WTC11 (cell line): ENCODE measurements at regions not wholly inside any gene's neighbourhood (a gene's known extent, or its start where the extent isn't known, plus 50 kb on each side); places are given as distances from the start of the nearest gene placed in this dataset.

Experiments
- AR ChIP-seq: fragments of 250-450 bp; sonication (Bioruptor Pico); IDR thresholded peaks from 2 replicates; pipeline ENCODE4 v1.9.0; 2021; ENCODE audit warnings: mild to moderate bottlenecking
- MLX ChIP-seq: sonication (generic); formaldehyde crosslinking; IDR thresholded peaks from 2 replicates; pipeline ENCODE4 v1.8.1; 2023; ENCODE audit warnings: mild to moderate bottlenecking, missing genetic modification reagents, moderate library complexity
- NFE2L1 ChIP-seq: sonication (generic); formaldehyde crosslinking; IDR thresholded peaks from 2 replicates; pipeline ENCODE4 v1.8.1; 2023; ENCODE audit warnings: missing genetic modification reagents
- NR2C2 ChIP-seq: sonication (generic); formaldehyde crosslinking; IDR thresholded peaks from 2 replicates; pipeline ENCODE4 v1.8.0; 2022; ENCODE audit warnings: mild to moderate bottlenecking, missing genetic modification reagents
- SOX15 ChIP-seq: fragments of 250-450 bp; sonication (Bioruptor Pico); IDR thresholded peaks from 2 replicates; pipeline ENCODE4 v1.9.0; 2021; ENCODE audit warnings: mild to moderate bottlenecking
- SP1 ChIP-seq: sonication (generic); formaldehyde crosslinking; conservative IDR thresholded peaks from 2 replicates; pipeline ENCODE4 v1.8.1; 2022; ENCODE audit warnings: missing genetic modification reagents
- TEAD4 ChIP-seq: sonication (generic); formaldehyde crosslinking; IDR thresholded peaks from 2 replicates; pipeline ENCODE4 v1.8.0; 2022; ENCODE audit warnings: mild to moderate bottlenecking, missing genetic modification reagents
- USF1 ChIP-seq: sonication (generic); formaldehyde crosslinking; IDR thresholded peaks from 2 replicates; pipeline ENCODE4 v1.8.0; 2022; ENCODE audit warnings: mild to moderate bottlenecking, missing genetic modification reagents
- TF ChIP-seq, protein P1 (sequence below): fragments of 200-600 bp; IDR thresholded peaks from 2 replicates; pipeline ENCODE4 v1.8.0; 2022; ENCODE audit warnings: antibody characterized with exemption
- TF ChIP-seq, protein P2 (sequence below): sonication (generic); formaldehyde crosslinking; IDR thresholded peaks from 2 replicates; pipeline ENCODE4 v1.8.1; 2023; ENCODE audit warnings: mild to moderate bottlenecking, missing genetic modification reagents, moderate library complexity

DNA sequence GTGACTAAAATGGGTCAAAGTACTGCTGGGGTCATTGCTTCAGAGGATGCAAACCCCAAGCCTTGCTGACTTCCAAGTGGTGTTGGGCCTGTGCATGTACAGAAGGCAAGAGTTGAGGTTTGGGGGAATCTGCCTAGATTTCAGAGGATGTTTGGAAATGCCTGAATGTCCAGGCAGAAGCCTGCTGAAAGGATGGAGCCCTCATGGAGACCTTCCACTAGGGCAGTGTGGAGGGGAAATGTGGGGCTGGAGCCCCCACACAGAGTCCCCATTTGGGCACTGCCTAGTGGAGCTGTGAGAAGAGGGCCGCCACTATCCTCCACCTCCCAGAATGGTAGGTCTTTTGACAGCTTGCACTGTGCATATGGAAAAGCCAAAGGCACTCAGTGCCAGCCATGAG is 377.7 kb upstream of the TRPC7 start:
- no peak for TF ChIP-seq MLX (CRISPR knock-in tag)
- TF ChIP-seq, protein P1, sequence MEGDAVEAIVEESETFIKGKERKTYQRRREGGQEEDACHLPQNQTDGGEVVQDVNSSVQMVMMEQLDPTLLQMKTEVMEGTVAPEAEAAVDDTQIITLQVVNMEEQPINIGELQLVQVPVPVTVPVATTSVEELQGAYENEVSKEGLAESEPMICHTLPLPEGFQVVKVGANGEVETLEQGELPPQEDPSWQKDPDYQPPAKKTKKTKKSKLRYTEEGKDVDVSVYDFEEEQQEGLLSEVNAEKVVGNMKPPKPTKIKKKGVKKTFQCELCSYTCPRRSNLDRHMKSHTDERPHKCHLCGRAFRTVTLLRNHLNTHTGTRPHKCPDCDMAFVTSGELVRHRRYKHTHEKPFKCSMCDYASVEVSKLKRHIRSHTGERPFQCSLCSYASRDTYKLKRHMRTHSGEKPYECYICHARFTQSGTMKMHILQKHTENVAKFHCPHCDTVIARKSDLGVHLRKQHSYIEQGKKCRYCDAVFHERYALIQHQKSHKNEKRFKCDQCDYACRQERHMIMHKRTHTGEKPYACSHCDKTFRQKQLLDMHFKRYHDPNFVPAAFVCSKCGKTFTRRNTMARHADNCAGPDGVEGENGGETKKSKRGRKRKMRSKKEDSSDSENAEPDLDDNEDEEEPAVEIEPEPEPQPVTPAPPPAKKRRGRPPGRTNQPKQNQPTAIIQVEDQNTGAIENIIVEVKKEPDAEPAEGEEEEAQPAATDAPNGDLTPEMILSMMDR, result no peak
- TF ChIP-seq NFE2L1 (CRISPR knock-in tag), result no peak
- TF ChIP-seq USF1 (CRISPR knock-in tag), result no peak
- TF ChIP-seq, protein P2, sequence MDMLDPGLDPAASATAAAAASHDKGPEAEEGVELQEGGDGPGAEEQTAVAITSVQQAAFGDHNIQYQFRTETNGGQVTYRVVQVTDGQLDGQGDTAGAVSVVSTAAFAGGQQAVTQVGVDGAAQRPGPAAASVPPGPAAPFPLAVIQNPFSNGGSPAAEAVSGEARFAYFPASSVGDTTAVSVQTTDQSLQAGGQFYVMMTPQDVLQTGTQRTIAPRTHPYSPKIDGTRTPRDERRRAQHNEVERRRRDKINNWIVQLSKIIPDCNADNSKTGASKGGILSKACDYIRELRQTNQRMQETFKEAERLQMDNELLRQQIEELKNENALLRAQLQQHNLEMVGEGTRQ, result no peak
- no peak for TF ChIP-seq SOX15 (CRISPR knock-in tag)
- no peak for TF ChIP-seq TEAD4 (CRISPR knock-in tag)
- no peak for TF ChIP-seq NR2C2 (CRISPR knock-in tag)
- no peak for TF ChIP-seq AR (CRISPR knock-in tag)
- no peak for TF ChIP-seq SP1 (CRISPR knock-in tag)
